Activated CD8-positive, alpha-beta T cell treated with anti-CD3 and anti-CD28 coated beads, Interleukin-2, amount 10 ng/mL, durations not matched to agents 7 days and 5 days (primary cell): ENCODE measurements at regions not wholly inside any gene's neighbourhood (a gene's known extent, or its start where the extent isn't known, plus 50 kb on each side); places are given as distances from the start of the nearest gene placed in this dataset.

Source experiments
- ATAC-seq: fragments of 150-1000 bp; cut with Tn5 transposase; one replicate; pipeline ENCODE4 v1.10.0; 2021; ENCODE audit warnings: moderate library complexity
- CTCF ChIA-PET: fragments of 350-600 bp; sonication (Branson Sonifier 250); formaldehyde crosslinking; loops from one replicate; lab custom pipeline; 2021; ENCODE audit warnings: antibody characterized with exemption; lab: Charles Lee
- POLR2A ChIA-PET: fragments of 350-600 bp; sonication (Branson Sonifier 250); formaldehyde crosslinking; loops from one replicate; lab custom pipeline; 2021; ENCODE audit warnings: antibody characterized with exemption; lab: Charles Lee
- DNase-seq: peaks from one replicate; pipeline ENCODE4 v3.0.0-alpha.2; 2020
- H3K27ac Mint-ChIP-seq: one replicate; pipeline ENCODE4 v1.8.0; 2021; ENCODE audit warnings: mild to moderate bottlenecking, mixed read lengths
- H3K27me3 Mint-ChIP-seq: one replicate; pipeline ENCODE4 v1.8.0; 2021; ENCODE audit warnings: low read depth, mixed read lengths
- H3K36me3 Mint-ChIP-seq: one replicate; pipeline ENCODE4 v1.8.0; 2021; ENCODE audit warnings: low read depth, mixed read lengths
- H3K4me1 Mint-ChIP-seq: one replicate; pipeline ENCODE4 v1.8.0; 2021; ENCODE audit warnings: low read depth, mixed read lengths
- H3K4me3 Mint-ChIP-seq: one replicate; pipeline ENCODE4 v1.8.0; 2021; ENCODE audit warnings: mild to moderate bottlenecking, mixed read lengths
- H3K9me3 Mint-ChIP-seq: one replicate; pipeline ENCODE4 v1.8.0; 2022; ENCODE audit warnings: mixed read lengths; ENCODE audit not compliant: insufficient read depth

DNA sequence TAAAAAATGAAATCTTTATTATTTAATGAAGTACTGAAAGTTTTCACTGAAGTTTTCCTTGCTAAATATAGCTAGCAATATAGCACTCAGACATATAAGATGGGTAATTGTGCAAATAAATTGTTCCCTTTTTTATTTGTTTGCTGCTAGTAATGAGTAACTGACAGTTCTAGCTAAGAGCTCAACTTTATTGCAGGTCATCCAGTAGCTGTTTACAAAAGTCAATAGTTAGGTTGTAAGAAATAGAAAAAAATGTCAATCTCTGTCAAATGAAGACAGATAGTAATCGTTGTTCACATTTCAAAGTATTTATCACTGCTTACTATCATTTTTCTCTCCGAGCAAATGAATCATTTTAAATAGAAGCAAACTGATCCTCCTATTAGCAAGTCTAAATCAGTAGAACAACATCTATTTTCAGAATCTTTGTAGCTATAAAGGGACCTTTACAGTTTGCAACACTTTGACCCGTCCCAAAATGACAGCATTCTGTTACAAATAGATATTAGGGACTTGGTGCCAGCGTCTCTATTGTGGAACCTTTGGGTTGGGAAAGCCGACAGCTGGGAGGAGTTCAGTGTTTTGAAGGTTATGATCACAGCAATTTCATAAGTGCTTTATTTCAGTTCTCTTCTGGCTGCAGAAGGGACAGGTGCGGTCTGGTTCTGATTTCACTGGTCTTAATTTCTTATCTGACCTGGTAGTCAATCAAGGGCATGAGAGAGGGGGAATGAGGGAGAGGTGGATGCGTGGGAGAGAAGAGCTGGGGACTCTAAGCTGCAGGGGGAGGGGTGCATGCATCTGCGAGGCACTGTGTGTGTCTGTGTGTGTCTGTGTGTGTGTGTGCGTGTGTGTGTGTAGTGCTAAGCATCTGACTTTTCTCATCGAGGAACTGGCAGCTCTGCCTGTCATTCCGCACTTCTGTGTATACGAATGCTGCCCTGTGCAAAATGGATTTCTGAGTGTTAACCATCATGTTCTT lies 227.9 kb upstream of the PITX2 start:
- ChIA-PET CTCF (no interaction called here), POLR2A (no interaction called here)
- H3K36me3 Mint-ChIP-seq = no peaks in the 10 kb centered on the region
- H3K4me1 Mint-ChIP-seq = no peaks in the 10 kb centered on the region
- ATAC-seq (no peak), DNase-seq (no peak)
- no peaks in the 10 kb centered on the region for H3K9me3 Mint-ChIP-seq
- no peak overlapping the region for H3K27ac Mint-ChIP-seq
- no peak overlapping the region for H3K4me3 Mint-ChIP-seq
- H3K27me3 Mint-ChIP-seq = no peaks in the 10 kb centered on the region

DNA sequence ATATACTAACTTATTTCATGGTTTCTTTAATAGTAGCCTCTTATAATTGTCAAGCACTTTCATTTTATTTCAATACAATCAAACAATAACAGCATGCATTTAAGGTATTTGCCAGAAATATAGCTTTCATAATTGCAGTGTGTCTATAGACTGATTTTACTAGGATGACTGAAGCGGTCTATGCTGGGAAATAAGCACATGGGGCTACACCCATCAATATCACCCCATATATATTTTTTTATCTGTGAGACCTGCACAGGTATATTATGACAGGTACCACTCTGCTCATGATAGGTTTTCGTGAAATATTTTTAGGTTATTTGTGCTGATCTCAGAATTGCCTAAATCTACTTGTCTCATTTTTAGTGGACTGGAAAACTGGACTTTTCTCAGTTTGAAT lies 229.1 kb upstream of the PITX2 start:
- POLR2A ChIA-PET = no interaction called here
- no peak overlapping the region for H3K27ac Mint-ChIP-seq
- H3K4me1 Mint-ChIP-seq = no peaks in the 10 kb centered on the region
- H3K27me3 Mint-ChIP-seq = no peaks in the 10 kb centered on the region
- DNase-seq (no peak), ATAC-seq (no peak)
- H3K36me3 Mint-ChIP-seq = no peaks in the 10 kb centered on the region
- no peaks in the 10 kb centered on the region for H3K9me3 Mint-ChIP-seq
- H3K4me3 Mint-ChIP-seq = no peak overlapping the region
- CTCF ChIA-PET = no interaction called here

DNA sequence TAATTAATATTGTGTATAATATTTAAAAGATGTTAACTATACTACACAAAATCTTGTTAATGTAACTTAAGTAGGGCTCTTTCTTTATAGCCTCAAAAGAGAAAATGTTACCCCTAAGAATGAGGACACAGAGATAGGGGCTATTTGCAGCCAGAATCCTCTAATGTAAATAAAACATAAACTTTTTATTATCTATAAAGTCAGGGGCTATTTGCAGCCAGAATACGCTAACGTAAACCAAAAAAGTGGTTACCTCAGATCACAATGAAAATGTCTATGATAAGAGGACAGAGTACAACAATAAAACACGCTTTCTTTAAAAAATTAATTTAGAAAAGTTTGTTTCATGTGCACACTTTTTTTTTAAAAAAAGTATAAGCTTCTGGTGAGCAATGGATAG lies 229.9 kb upstream of the PITX2 start:
- no peak overlapping the region for H3K27ac Mint-ChIP-seq
- ATAC-seq = no peak
- ChIA-PET POLR2A (no interaction called here), CTCF (no interaction called here)
- H3K4me1 Mint-ChIP-seq = no peaks in the 10 kb centered on the region
- no peak overlapping the region for H3K4me3 Mint-ChIP-seq
- H3K27me3 Mint-ChIP-seq = no peaks in the 10 kb centered on the region
- DNase-seq = no peak
- no peaks in the 10 kb centered on the region for H3K9me3 Mint-ChIP-seq
- no peaks in the 10 kb centered on the region for H3K36me3 Mint-ChIP-seq

DNA sequence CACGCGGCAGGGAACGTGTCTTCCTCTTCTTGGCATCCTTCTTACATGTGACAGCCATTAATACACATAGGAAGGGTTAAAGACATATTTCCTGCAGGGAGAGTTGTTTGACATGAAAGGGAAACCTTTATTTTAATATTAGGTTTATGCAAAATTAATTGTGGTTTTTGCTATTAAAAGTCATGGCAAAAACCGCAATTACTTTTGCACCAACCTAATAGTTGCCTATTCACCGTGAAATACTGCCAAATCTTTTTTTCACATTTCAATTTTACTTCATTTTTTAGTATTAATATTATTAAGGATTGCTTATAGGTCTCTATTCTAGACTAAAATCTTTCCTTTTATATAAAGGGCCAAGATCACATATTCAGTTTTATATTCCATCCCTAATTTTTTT lies 230.4 kb upstream of the PITX2 start:
- Mint-ChIP-seq H3K27me3 (no peaks in the 10 kb centered on the region), H3K27ac (no peak overlapping the region), H3K9me3 (no peaks in the 10 kb centered on the region), H3K36me3 (no peaks in the 10 kb centered on the region), H3K4me1 (no peaks in the 10 kb centered on the region), H3K4me3 (no peak overlapping the region)
- no peak for ATAC-seq
- POLR2A ChIA-PET = no interaction called here
- no peak for DNase-seq
- CTCF ChIA-PET = no interaction called here

DNA sequence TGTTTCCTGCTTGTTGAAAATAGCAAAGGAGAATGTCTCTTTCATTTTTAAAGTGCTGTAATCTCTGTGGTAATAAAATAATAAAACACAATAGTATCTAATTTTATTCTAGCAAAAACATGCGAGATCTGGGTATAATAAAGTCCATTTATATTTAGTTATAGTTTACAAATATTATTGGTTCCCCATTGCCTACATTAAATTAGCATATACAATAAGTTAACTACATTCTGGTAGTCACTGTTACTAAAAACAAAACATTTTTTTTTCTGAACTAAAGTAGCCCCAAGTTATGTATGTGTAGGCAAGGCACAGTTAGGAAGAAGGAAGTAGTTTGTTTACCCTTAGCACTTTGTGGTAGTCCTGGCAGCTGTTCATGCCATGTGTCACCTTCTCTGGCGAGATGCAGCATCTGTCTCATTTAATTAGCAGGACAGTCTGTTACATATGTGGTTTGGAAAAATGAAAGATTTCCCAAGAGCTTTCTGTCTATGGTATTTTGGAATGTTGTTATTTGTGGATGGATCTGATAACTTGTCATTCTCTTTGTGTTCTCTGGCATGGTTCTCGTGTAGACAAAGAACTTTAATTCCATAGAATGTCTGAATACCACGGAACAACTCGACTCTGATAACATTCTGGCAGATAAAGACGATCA lies 231.3 kb upstream of the PITX2 start:
- POLR2A ChIA-PET = no interaction called here
- ATAC-seq = no peak
- CTCF ChIA-PET = no interaction called here
- Mint-ChIP-seq H3K27ac (no peak overlapping the region), H3K9me3 (no peaks in the 10 kb centered on the region), H3K27me3 (no peaks in the 10 kb centered on the region), H3K4me1 (no peaks in the 10 kb centered on the region), H3K36me3 (no peaks in the 10 kb centered on the region), H3K4me3 (no peak overlapping the region)
- no peak for DNase-seq

DNA sequence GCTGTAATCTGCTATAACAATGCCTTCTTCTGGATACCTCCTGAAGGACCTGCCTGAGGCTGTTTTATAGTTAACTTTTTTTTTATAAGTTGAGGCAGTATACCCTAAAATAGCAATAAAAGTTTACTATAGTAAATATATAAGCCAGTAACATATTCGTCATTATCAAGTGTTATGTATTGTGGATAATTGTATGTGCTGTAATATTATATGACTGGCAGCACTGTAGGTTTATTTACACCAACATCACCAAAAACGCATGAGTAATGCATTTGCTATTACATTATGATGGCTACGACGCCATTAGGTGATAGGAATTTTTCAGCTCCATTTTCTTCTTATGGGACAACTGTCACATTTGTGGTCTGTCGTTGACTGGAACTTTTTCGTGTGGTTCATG lies 237.2 kb upstream of the PITX2 start:
- Mint-ChIP-seq H3K27ac (no peak overlapping the region), H3K4me3 (no peak overlapping the region), H3K36me3 (no peaks in the 10 kb centered on the region), H3K27me3 (no peaks in the 10 kb centered on the region), H3K9me3 (no peaks in the 10 kb centered on the region), H3K4me1 (no peaks in the 10 kb centered on the region)
- POLR2A ChIA-PET = no interaction called here
- ATAC-seq (no peak), DNase-seq (no peak)
- CTCF ChIA-PET = no interaction called here

DNA sequence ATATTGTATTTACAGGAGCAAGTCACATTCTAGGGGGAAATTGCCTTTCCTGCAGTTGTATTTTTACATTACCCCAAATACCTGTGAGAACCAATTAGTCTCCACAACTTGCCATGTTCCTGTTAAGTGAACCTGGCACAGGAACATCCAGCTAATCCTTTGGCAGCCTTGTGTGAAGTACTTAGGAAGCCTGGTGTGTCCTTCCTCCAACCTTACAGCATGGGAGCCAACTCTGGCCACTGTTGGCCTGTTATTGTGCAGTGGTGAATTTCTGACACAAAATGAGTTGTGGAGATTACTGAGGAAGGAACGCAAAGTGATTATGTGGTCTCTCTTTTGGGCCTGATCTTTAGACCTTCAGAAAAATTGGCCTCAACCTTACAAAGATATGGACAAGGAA lies 238.0 kb upstream of the PITX2 start:
- Mint-ChIP-seq H3K9me3 (no peaks in the 10 kb centered on the region), H3K36me3 (no peaks in the 10 kb centered on the region), H3K27ac (no peak overlapping the region), H3K27me3 (no peaks in the 10 kb centered on the region), H3K4me3 (no peak overlapping the region), H3K4me1 (no peaks in the 10 kb centered on the region)
- CTCF ChIA-PET = no interaction called here
- ATAC-seq = no peak
- POLR2A ChIA-PET = no interaction called here
- no peak for DNase-seq

DNA sequence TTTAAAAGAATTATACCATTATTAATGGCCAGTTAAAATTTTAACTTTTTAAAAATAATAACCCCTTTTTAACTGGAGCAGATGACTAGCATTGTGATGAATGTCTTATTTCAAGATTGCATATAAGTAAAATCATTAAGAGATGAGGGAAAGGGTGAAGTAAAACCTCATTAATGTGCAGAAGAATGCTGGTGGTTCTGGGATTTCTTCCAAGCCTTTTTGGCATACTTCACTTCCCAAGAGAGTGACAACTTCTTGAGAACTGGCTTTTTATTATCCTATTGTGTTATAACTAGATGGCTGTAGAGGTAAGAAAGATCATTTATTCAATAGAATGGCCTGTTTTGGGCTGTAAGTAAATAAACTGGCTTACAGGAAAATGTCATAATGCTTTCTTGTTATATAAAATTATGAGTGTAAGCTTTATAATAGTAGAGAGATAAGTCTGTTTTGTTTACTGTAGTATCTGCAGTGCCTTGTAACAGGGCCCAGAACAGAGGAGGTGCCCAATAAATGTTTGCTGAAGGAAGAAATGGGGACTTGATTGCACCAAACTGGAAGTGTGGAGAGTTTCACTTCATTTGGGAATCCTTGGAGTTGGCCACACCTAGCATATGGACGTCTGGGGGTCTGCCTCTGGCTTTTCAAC lies 242.9 kb upstream of the PITX2 start:
- H3K27me3 Mint-ChIP-seq = no peaks in the 10 kb centered on the region
- ChIA-PET CTCF (no interaction called here), POLR2A (no interaction called here)
- DNase-seq (no peak), ATAC-seq (no peak)
- no peak overlapping the region for H3K4me3 Mint-ChIP-seq
- no peak overlapping the region for H3K27ac Mint-ChIP-seq
- H3K4me1 Mint-ChIP-seq = no peaks in the 10 kb centered on the region
- H3K36me3 Mint-ChIP-seq = no peaks in the 10 kb centered on the region
- peaks cover 2% of the 10 kb centered on the region for H3K9me3 Mint-ChIP-seq

DNA sequence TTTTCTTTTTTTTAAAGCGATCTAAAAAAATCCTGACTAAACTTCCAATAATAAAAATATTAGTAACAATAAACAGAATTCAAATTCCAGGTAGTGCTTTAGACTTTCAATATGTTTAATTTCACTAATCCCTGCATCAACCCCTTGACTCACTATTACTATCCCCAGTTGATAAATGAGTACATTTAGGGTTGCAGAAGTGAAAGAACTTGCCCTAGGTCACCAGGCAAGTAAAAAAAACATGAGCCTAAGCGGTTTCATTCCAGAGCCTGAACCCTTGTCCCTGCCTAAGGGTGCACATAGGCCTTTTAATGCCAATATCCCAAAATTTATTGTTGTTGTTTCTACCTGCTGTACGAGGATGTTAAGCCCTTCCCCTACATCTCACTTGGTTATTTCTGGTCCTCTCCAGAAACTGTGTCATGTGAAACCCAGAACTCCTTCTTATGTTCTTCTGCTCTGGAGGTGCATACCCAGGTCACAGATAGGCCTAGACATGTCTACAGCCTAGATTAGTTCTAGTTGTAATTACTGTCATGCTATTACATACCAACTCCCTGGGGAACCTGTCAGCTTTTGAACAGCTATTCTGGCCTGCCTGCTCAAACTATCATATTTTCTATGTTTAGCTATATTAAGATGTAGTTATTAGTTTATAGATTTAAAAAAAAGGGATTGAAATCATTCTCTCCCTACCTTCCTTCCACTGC lies 244.5 kb upstream of the PITX2 start:
- ATAC-seq = no peak
- CTCF ChIA-PET = no interaction called here

DNA sequence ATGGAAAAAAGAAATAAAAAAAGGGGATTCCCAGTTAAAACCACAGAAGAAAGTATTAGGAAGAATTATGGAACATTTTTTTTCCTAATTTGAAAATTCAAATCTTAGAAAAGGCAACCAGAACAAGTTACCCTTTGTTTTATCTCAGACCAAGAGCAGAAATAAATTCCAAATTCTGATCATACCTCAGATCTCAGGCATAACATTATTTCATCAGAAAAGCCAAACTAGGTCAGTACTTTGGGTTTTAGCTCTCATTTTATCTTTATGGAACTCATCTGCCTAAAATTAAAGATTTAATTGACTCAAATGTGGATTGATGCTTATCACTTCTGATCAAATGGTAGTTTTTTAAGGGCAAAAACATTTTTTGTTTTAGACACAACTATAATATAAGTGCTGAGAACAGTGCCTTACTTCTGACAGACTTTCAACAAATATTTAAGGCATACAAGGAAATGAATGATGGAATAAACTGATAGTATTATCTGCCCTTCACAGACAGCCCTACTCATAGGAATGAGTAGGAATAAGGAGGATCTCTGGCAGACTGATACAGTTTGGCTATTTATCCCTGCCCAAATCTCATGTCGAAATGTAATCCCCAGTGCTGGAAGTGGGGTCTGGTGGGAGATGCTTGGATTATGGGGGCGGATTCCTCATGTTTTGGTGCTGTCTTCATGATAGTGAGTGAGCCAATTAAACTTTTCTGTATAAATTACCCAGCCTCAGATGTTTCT lies 245.3 kb upstream of the PITX2 start:
- Mint-ChIP-seq H3K27ac (no peak overlapping the region), H3K9me3 (peaks cover 2% of the 10 kb centered on the region), H3K4me1 (no peaks in the 10 kb centered on the region), H3K4me3 (no peak overlapping the region), H3K36me3 (no peaks in the 10 kb centered on the region), H3K27me3 (no peaks in the 10 kb centered on the region)
- ATAC-seq = no peak
- POLR2A ChIA-PET = no interaction called here
- CTCF ChIA-PET = no interaction called here
- no peak for DNase-seq

More for the DNA sequence above, 244.5 kb upstream of the PITX2 start:
- Mint-ChIP-seq H3K36me3 (no peaks in the 10 kb centered on the region), H3K27ac (no peak overlapping the region), H3K9me3 (peaks cover 2% of the 10 kb centered on the region), H3K27me3 (no peaks in the 10 kb centered on the region), H3K4me3 (no peak overlapping the region), H3K4me1 (no peaks in the 10 kb centered on the region)
- POLR2A ChIA-PET = no interaction called here
- no peak for DNase-seq

DNA sequence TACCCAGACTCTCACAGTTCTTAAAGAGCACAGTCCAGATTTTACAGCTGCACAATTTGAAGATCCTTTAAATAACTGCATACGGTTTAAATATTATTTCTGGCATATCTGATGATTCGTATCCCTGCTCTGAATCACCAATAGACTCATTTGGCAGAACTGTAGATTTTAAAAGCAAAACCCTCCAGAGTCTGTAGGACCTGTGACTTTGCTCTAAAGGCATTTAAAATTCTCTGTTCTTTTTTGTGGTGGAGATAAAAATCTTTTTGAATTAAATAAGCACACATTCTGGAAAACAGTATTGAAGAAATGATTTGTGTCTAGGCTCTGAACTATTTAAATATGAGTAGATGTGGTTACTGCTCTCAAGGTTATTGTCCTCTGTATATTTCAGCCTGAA lies 246.2 kb upstream of the PITX2 start:
- no peaks in the 10 kb centered on the region for H3K27me3 Mint-ChIP-seq
- no peak overlapping the region for H3K27ac Mint-ChIP-seq
- no peaks in the 10 kb centered on the region for H3K36me3 Mint-ChIP-seq
- no peak overlapping the region for H3K4me3 Mint-ChIP-seq
- POLR2A ChIA-PET = no interaction called here
- H3K4me1 Mint-ChIP-seq = no peaks in the 10 kb centered on the region
- peaks cover 2% of the 10 kb centered on the region for H3K9me3 Mint-ChIP-seq
- ATAC-seq (no peak), DNase-seq (no peak)
- CTCF ChIA-PET = no interaction called here
